Panc1 (cell line): ENCODE measurements at regions not wholly inside any gene's neighbourhood (a gene's known extent, or its start where the extent isn't known, plus 50 kb on each side); places are given as distances from the start of the nearest gene placed in this dataset.

Source experiments
- ATAC-seq: fragments of 200-7000 bp; cut with Tn5 transposase; 2 replicates; pipeline ENCODE4 v1.9.1; 2020; ENCODE audit warnings: mild to moderate bottlenecking, moderate library complexity
- BruUV-seq: library from RNA; stranded (reverse); fragments of 400-500 nt; replicated peaks from 2 replicates; lab custom pipeline; 2021; lab: Mats Ljungman, UMichigan
- CTCF ChIA-PET: fragments of 300-600 bp; sonication (Branson Sonifier 250); formaldehyde crosslinking; loops from one replicate; lab custom pipeline; 2022; ENCODE audit warnings: antibody characterized with exemption; lab: Charles Lee
- POLR2A ChIA-PET: fragments of 300-600 bp; sonication (Branson Sonifier 250); formaldehyde crosslinking; loops from one replicate; lab custom pipeline; 2022; ENCODE audit warnings: antibody characterized with exemption; lab: Charles Lee
- DNase-seq: peaks from one replicate; pipeline ENCODE4 v3.0.0-alpha.2; 2010; ENCODE audit warnings: low read depth, low spot score
- H3K27ac ChIP-seq: 2 replicates; pipeline ENCODE4 v1.5.1; 2011; ENCODE audit warnings: mild to moderate bottlenecking, low read length, inconsistent platforms
- H3K27me3 ChIP-seq: fragments of 200-500 bp; sonication (Bioruptor generic); 2 replicates; pipeline ENCODE4 v1.6.0; 2014; ENCODE audit warnings: low read length, inconsistent platforms; ENCODE audit not compliant: control insufficient read depth, insufficient read depth
- H3K36me3 ChIP-seq: fragments of 200-500 bp; sonication (Bioruptor generic); 2 replicates; pipeline ENCODE4 v1.5.1; 2014; ENCODE audit warnings: inconsistent platforms, mild to moderate bottlenecking, low read length, moderate library complexity; ENCODE audit not compliant: control insufficient read depth, insufficient read depth
- H3K4me1 ChIP-seq: 2 replicates; pipeline ENCODE4 v1.5.1; 2011; ENCODE audit warnings: inconsistent platforms, mild to moderate bottlenecking, low read length, moderate library complexity; ENCODE audit not compliant: control insufficient read depth, insufficient read depth
- H3K4me3 ChIP-seq, 2 experiments: 2 replicates each; pipeline ENCODE4 v1.5.1; 2011 to 2012; ENCODE audit warnings: low read depth in 2 of 2, low read length in 2 of 2, mild to moderate bottlenecking in 2 of 2, inconsistent platforms in 1 of 2, moderate library complexity in 1 of 2
- H3K9me3 ChIP-seq: fragments of 200-500 bp; sonication (Bioruptor generic); 2 replicates; pipeline ENCODE4 v1.5.1; 2014; ENCODE audit warnings: low read depth, mild to moderate bottlenecking, inconsistent platforms, low read length, moderate library complexity; ENCODE audit not compliant: control insufficient read depth, insufficient read depth
- POLR2AphosphoS5 ChIP-seq: IDR thresholded peaks from 2 replicates; pipeline ENCODE4 v1.6.1; 2012; ENCODE audit warnings: mild to moderate bottlenecking, low read depth, low read length, moderate library complexity
- REST ChIP-seq, 2 experiments: IDR thresholded peaks; 2 replicates each; pipeline ENCODE4 v1.6.1; 2011 to 2012; ENCODE audit warnings: low read depth in 2 of 2, control low read depth in 1 of 2, low read length in 1 of 2, mild to moderate bottlenecking in 1 of 2, moderate library complexity in 1 of 2; ENCODE audit not compliant: insufficient read depth in 1 of 2
- SIN3A ChIP-seq: IDR thresholded peaks from 2 replicates; pipeline ENCODE4 v1.6.1; 2012; ENCODE audit warnings: low read depth, mild to moderate bottlenecking, low read length, moderate library complexity, borderline replicate concordance; ENCODE audit not compliant: insufficient read depth
- TCF7L2 ChIP-seq: IDR thresholded peaks from 2 replicates; pipeline ENCODE4 v1.6.1; 2011; ENCODE audit warnings: mild to moderate bottlenecking, low read depth, low read length, inconsistent platforms
- in situ Hi-C: cut with HindIII; loops from 2 replicates; pipeline ENCODE4 v1.10.0; 2016; ENCODE audit warnings: low sequenced_read_pairs, low pct_unique_long_range_greater_than_20kb
- intact Hi-C: fragments of 100-400 bp; cut with micrococcal nuclease; formaldehyde crosslinking; loops from one replicate; pipeline ENCODE4 v1.10.0; 2022; ENCODE audit not compliant: unreplicated experiment
- TF ChIP-seq, protein P1 (sequence below): fragments of 450-650 bp; IDR thresholded peaks from 2 replicates; pipeline ENCODE4 v1.5.1; 2017; ENCODE audit warnings: mild to moderate bottlenecking

DNA sequence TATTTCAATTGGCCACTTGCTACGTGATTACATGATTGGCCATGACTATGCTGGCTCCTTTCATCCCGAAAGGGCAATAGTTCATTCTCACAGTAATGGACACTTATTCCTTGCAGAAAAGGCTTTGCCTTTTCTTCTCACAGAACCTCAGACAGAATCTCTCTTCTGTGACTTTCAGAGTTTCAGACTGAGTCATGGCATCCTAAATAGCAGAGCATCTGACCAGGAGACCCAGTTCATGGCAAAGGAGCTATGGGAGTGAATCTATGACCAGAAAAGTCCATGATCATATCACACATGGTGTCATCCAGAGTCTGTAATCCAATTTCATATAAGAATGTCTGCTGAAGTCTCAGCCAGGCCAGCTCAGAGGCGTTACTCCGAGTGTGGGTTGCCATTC, 263.3 kb upstream of the CLNK start:
- no peak for DNase-seq
- H3K27ac ChIP-seq = no peak overlapping the region
- ChIA-PET POLR2A (no interaction called here), CTCF (no interaction called here)
- no peaks in the 10 kb centered on the region for H3K9me3 ChIP-seq
- H3K27me3 ChIP-seq = no peaks in the 10 kb centered on the region
- BruUV-seq = no TSS peak
- H3K4me3 ChIP-seq = no peak overlapping the region
- no peaks in the 10 kb centered on the region for H3K4me1 ChIP-seq
- in situ Hi-C loops = no loop called here
- intact Hi-C loops = no loop called here
- no peak for ATAC-seq
- TF ChIP-seq TCF7L2 = no peak
- no peak for TF ChIP-seq REST (IDR thresholded peaks at IDR 0.05; ENCODE audit: insufficient read depth in 1 of 2, low read depth in 2 of 2, low read length in 1 of 2)
- no peak for TF ChIP-seq POLR2AphosphoS5
- TF ChIP-seq, protein P1, sequence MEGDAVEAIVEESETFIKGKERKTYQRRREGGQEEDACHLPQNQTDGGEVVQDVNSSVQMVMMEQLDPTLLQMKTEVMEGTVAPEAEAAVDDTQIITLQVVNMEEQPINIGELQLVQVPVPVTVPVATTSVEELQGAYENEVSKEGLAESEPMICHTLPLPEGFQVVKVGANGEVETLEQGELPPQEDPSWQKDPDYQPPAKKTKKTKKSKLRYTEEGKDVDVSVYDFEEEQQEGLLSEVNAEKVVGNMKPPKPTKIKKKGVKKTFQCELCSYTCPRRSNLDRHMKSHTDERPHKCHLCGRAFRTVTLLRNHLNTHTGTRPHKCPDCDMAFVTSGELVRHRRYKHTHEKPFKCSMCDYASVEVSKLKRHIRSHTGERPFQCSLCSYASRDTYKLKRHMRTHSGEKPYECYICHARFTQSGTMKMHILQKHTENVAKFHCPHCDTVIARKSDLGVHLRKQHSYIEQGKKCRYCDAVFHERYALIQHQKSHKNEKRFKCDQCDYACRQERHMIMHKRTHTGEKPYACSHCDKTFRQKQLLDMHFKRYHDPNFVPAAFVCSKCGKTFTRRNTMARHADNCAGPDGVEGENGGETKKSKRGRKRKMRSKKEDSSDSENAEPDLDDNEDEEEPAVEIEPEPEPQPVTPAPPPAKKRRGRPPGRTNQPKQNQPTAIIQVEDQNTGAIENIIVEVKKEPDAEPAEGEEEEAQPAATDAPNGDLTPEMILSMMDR = no peak
- TF ChIP-seq SIN3A = no peak
- no peaks in the 10 kb centered on the region for H3K36me3 ChIP-seq

DNA sequence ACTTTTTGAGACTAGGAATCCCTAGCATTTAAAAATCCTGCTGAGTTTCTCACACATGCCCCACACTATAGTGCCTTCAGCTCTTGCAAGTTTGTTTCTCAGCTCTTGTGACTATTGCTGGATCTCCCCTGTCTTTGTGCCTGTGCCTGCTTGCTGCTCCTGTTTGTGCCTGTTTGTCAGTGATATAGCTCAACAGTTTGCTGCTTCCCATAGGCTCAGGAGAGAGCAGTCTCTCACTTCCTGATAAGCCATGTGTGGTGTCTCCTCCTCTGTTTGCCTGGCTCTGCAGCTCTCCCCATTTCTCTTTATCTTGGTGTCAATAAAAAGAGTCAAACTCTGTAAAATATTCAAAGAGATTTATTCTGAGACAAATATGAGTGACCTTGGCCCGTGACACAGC, 259.8 kb upstream of the CLNK start:
- CTCF ChIA-PET = no interaction called here
- in situ Hi-C loops (no loop called here), intact Hi-C loops (no loop called here)
- Histone ChIP-seq H3K4me3 (no peak overlapping the region), H3K4me1 (no peaks in the 10 kb centered on the region), H3K27ac (no peak overlapping the region), H3K36me3 (no peaks in the 10 kb centered on the region), H3K9me3 (no peaks in the 10 kb centered on the region), H3K27me3 (no peaks in the 10 kb centered on the region)
- no TSS peak for BruUV-seq
- ATAC-seq = no peak
- DNase-seq = no peak
- POLR2A ChIA-PET = no interaction called here
- TF ChIP-seq POLR2AphosphoS5 (no peak), TCF7L2 (no peak), SIN3A (no peak), REST (IDR thresholded peaks at IDR 0.05; ENCODE audit: insufficient read depth in 1 of 2, low read depth in 2 of 2, low read length in 1 of 2) (no peak)
- TF ChIP-seq, protein P1 = no peak
